Pancreas (tissue), 10 donors: ENCODE measurements at regions not wholly inside any gene's neighbourhood (a gene's known extent, or its start where the extent isn't known, plus 50 kb on each side); places are given as distances from the start of the nearest gene placed in this dataset.

Source experiments
- ATAC-seq, 4 donors: fragments of 200-7000 bp; cut with Tn5 transposase; one replicate each; pipeline versions ENCODE4 v1.8.0 to v1.9.1; 2020; ENCODE audit warnings: mild to moderate bottlenecking in 4 of 4, moderate library complexity in 4 of 4
- DNase-seq, 6 donors: peaks; one replicate each; pipeline ENCODE4 v3.0.0-alpha.2; 2020
- FAIRE-seq: peaks from 2 replicates; lab custom pipeline; 2012; peaks lifted over from hg19 to GRCh38; lab: Jason Lieb, UNC
- H3K27ac ChIP-seq, 4 donors: fragments of 200-600 bp; sonication (generic); 1 replicate in 3 of 4; 2 replicates in 1 of 4; pipeline versions ENCODE4 v1.5.0 to v1.8.0; 2020
- H3K27me3 ChIP-seq, 4 donors: fragments of 200-600 bp; one replicate each; pipeline ENCODE4 v1.8.0; 2021
- H3K36me3 ChIP-seq, 3 donors: fragments of 200-600 bp; sonication (generic) in 1 of 3; one replicate each; pipeline versions ENCODE4 v1.5.0 to v1.8.0; 2020 to 2021
- H3K4me1 ChIP-seq, 3 donors: fragments of 200-600 bp; one replicate each; pipeline ENCODE4 v1.8.0; 2021
- H3K4me3 ChIP-seq, 4 donors: fragments of 200-600 bp; sonication (generic) in 2 of 4; one replicate each; pipeline versions ENCODE4 v1.5.0 to v1.8.0; 2020 to 2021
- H3K9me3 ChIP-seq, 4 donors: fragments of 200-600 bp; one replicate each; pipeline ENCODE4 v1.8.0; 2021
- CTCF ChIP-seq, 4 donors: fragments of 200-600 bp; sonication (generic) in 3 of 4; IDR thresholded peaks; one replicate each; pipeline versions ENCODE4 v1.5.0 to v1.8.0; 2021; ENCODE audit warnings: antibody characterized with exemption in 4 of 4
- WGBS, 2 donors: extraction: QIAGEN DNeasy Blood & Tissue Kit; methylation state at CpG; one replicate each; pipeline ENCODE4 v1.1.7; 2013; 5-methylcytosine and 5-hydroxymethylcytosine counted together
- intact Hi-C, 3 donors: fragments of 100-400 bp; cut with DNase I; formaldehyde crosslinking; loops; one replicate each; pipeline versions ENCODE4 v1.11.1 to v1.14.2; 2022
- donor health status: healthy with polysubstance abuse.
- donor health status: DM: no; HTN: no; CAD: no; lungs with moderate emphysema.
- donor health status: DM: no; HTN: no; CAD: no.
- donor health status: control.
- donor health status: control.
- donor health status: Bipolar disorder and iron deficiency.
- donor health status: DM: yes; HTN: yes; CAD: no.
- donor health status: DM: no; HTN: no; CAD: no.
- donor health status: DM: no; HTN: no; CAD: no.
- donor health status: DM: yes; HTN: yes; CAD: no.

GRCh38 chr1:185681034-185681633 is 53.1 kb upstream of the HMCN1 start:
- Histone ChIP-seq H3K9me3 (no peaks in the 10 kb centered on the region), H3K36me3 (no peaks in the 10 kb centered on the region), H3K27me3 (no peaks in the 10 kb centered on the region), H3K4me1 (no peaks in the 10 kb centered on the region), H3K27ac (no peak overlapping the region), H3K4me3 (no peak overlapping the region)
- FAIRE-seq (no peak), DNase-seq (peak in 1 of 6 donors; percentile 33), ATAC-seq (peak; percentile 58 to 90 (median 86))
- TF ChIP-seq CTCF (IDR thresholded peaks at IDR 0.05) = peak; percentile 17 to 46 (median 41)
- WGBS, 2 donors = 24 to 25% methylated on average over 2 of the region's 2 CpGs
- intact Hi-C loops = no loop called here

DNA sequence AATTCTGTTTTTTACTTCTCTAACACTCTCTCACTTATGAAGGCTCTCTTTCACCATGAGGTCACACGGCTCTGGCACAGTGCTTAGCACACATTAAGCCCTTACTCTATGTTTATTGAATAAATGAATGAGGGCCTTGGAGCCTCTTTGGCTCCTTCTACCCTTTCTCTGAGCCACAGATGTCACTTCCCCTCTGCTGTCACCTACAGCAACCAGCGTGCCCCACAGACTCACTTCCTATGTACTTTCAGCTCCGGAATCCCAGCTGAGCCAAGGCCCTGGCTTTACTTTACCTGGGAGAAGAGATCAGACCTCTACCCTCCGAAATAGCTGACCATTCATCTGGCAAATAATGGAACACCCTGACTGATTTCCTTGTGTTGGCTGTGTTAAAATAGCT is 53.7 kb upstream of the HMCN1 start:
- DNase-seq = no peak
- no peaks in the 10 kb centered on the region for H3K9me3 ChIP-seq
- no peak overlapping the region for H3K4me3 ChIP-seq
- WGBS, 2 donors = 54 to 65% methylated on average over 4 of the region's 4 CpGs
- H3K27ac ChIP-seq = no peak overlapping the region
- H3K36me3 ChIP-seq = no peaks in the 10 kb centered on the region
- intact Hi-C loops = no loop called here
- H3K4me1 ChIP-seq = no peaks in the 10 kb centered on the region
- ATAC-seq = peak in 3 of 4 donors; percentile 14 to 37 (median 20)
- FAIRE-seq = no peak
- no peak for TF ChIP-seq CTCF (IDR thresholded peaks at IDR 0.05)
- H3K27me3 ChIP-seq = no peaks in the 10 kb centered on the region

GRCh38 chr1:185679220-185679619 is 55.0 kb upstream of the HMCN1 start:
- Histone ChIP-seq H3K9me3 (no peaks in the 10 kb centered on the region), H3K27me3 (no peaks in the 10 kb centered on the region), H3K36me3 (no peaks in the 10 kb centered on the region), H3K27ac (no peak overlapping the region), H3K4me3 (no peak overlapping the region), H3K4me1 (peaks cover 0 to 5% (median 4%) of the 10 kb centered on the region in 3 donors)
- intact Hi-C loops = loop anchor here in 1 of 3 donors (10.0 kb wide), 1 partner anchor 364 kb away; the partner anchor contains the start of gene IVNS1ABP
- FAIRE-seq (no peak), ATAC-seq (peak in 1 of 4 donors; percentile 18), DNase-seq (no peak)
- 70 to 74% methylated on average over 5 of the region's 5 CpGs for WGBS, 2 donors
- TF ChIP-seq CTCF (IDR thresholded peaks at IDR 0.05) = no peak

DNA sequence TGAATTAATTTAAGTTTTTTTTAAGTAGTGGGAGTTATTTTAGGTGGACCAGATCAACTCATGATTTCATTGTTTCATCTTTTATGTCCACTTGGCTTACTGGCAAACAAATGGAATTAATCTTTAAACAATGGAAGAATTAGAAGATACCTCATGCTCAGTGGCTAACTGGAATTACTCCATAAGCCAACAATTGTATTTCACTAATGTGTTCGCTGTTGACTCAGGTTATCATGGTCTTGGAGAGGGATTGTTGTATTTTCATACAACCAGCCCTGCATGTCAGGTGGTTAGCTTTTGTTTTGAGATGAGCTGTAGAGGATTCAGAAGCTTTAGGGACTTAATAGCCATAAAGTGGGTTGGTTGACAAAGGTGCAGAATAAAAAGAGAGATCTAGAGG is 57.2 kb upstream of the HMCN1 start:
- DNase-seq = no peak
- no peak for FAIRE-seq
- WGBS, 2 donors = 70 to 85% methylated on average over 1 of the region's 1 CpG
- intact Hi-C loops = loop anchor here in 1 of 3 donors (10.0 kb wide), 1 partner anchor 362 kb away; the partner anchor contains the start of gene IVNS1ABP
- peaks cover 0 to 15% (median 14%) of the 10 kb centered on the region in 3 donors for H3K4me1 ChIP-seq
- no peak for TF ChIP-seq CTCF (IDR thresholded peaks at IDR 0.05)
- no peak overlapping the region for H3K27ac ChIP-seq
- H3K4me3 ChIP-seq = no peak overlapping the region
- ATAC-seq = no peak
- H3K9me3 ChIP-seq = no peaks in the 10 kb centered on the region
- H3K36me3 ChIP-seq = no peaks in the 10 kb centered on the region
- H3K27me3 ChIP-seq = no peaks in the 10 kb centered on the region

DNA sequence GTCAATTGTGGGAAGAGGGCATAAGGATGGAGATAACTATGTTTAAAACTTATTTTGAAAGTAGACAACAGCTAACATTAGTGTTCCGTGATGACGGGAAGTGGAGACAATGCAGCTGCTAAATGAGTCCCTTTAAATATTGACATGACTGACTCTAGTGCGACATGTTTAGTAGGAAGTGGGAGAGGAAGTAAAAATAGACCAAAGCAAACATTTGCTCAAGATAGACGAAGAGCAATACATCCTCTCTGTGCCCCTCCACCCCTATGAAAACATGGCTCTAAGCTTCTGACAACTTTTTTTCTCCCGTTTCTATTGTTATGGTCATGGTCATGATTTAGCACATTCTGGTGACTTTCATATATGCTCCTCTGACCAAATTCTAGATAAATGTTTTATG is 60.0 kb upstream of the HMCN1 start:
- peaks cover 0 to 15% (median 14%) of the 10 kb centered on the region in 3 donors for H3K4me1 ChIP-seq
- TF ChIP-seq CTCF (IDR thresholded peaks at IDR 0.05) = no peak
- WGBS, 2 donors = 15% methylated on average over 5 of the region's 5 CpGs
- intact Hi-C loops = loop anchor here in 1 of 3 donors (10.0 kb wide), 1 partner anchor 359 kb away; the partner anchor contains the start of gene IVNS1ABP
- H3K27me3 ChIP-seq = no peaks in the 10 kb centered on the region
- no peaks in the 10 kb centered on the region for H3K36me3 ChIP-seq
- H3K9me3 ChIP-seq = no peaks in the 10 kb centered on the region
- DNase-seq = peak in 1 of 6 donors; percentile 22
- ATAC-seq = peak in 3 of 4 donors; percentile 67 to 77 (median 72)
- no peak overlapping the region for H3K4me3 ChIP-seq
- FAIRE-seq = no peak
- peak overlapping the region in 1 of 4 donors; percentile 5 for H3K27ac ChIP-seq
